ENCODE measurements at regions not wholly inside any gene's neighbourhood (a gene's known extent, or its start where the extent isn't known, plus 50 kb on each side); places are given as distances from the start of the nearest gene placed in this dataset.

GRCh38 chr1:116232989-116233514, 121.9 kb downstream of the MAB21L3 start:
- DNase-seq (ENCODE audit: low read depth in 3 of 3): no peak

- DNase-seq (ENCODE audit: low read depth in 3 of 3): no peak
Observed at GRCh38 chr1:116234429-116234828, 123.2 kb downstream of the MAB21L3 start.

- DNase-seq (ENCODE audit: low read depth in 3 of 3): no peak
Observed at GRCh38 chr1:116239916-116240315, 128.7 kb downstream of the MAB21L3 start.

- DNase-seq (ENCODE audit: low read depth in 3 of 3): no peak
Observed at GRCh38 chr1:116242741-116243140, 130.3 kb upstream of the ATP1A1 start.

DNA sequence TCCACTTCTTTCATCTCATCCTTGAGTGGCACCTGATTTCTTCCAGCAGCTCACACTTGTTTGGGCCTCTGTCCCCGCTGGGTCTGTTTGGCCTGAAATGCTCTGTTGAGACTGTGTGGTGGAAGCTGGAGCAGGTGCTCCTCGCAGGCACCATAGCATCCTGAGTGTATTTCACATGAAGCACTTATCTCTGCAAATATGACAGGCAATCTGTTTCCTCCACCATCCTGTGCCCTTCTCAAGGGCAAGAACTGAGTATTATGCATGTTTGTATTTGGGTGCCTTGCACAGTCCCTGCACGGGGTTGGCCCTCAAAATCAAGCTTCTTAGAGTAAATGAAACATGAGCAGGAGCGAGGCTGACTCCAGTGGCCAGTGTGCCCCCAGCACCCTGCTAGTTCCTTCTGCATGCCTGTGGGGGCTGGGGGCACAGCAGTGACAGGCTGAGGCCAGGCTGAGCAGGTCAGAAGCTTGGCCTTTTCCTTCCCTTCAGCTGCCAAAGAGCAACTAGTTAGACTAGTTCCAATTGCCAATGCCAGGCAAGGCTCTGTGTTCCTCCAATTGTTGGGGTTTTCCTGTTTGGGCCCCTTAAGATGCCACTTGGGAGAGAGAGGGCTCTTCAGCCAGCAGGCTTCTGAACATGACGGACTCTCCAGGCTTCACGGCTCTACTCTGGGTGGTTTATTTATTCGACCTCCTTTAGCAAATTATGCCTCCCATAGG, 129.6 kb upstream of the ATP1A1 start:
- DNase-seq (ENCODE audit: low read depth in 3 of 3): no peak

DNA sequence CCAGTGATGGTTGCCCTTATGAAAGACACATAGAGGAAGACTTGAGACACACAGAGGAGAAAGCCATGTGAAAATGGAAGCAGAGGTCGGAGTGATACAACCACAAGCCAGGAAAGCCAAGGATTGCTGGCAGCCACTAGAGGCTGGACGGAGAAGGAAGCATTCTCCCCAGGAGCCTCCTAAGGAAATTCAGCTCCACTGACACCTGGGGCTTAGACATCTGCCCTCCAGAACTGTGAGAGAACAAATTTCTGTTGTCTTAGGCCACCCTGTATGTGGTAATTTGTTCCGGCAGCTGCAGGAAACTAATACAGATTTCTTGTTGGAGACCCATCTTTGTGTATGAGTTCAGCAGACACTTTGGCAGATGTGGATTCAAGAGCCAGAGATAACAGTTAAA, 126.9 kb upstream of the ATP1A1 start:
- DNase-seq (ENCODE audit: low read depth in 3 of 3): no peak

DNA sequence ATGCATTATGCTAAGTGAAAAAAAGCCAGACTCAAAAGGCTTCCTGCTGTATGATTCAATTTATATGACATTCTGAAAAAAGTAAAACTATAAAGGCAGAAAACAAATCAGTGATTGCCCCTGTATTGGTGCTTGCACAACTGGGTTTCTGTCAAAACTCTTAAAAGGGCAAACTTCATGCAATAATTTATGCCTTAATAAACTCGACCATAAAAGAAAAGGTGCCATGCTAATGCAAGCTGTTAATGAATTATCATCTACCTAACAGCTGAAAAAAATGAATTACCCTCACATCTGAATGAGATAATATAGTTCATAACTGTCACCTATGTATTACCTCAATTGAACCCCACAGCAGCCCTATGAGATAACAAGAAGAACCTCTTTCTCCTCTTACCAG, 120.8 kb upstream of the ATP1A1 start:
- DNase-seq (ENCODE audit: low read depth in 3 of 3): no peak

- DNase-seq (ENCODE audit: low read depth in 3 of 3): no peak
Observed at GRCh38 chr1:116252785-116253184, 120.3 kb upstream of the ATP1A1 start.

GRCh38 chr1:116253566-116254382, 119.3 kb upstream of the ATP1A1 start:
- DNase-seq (ENCODE audit: low read depth in 3 of 3): no peak

- no peak for DNase-seq (ENCODE audit: low read depth in 3 of 3)
Observed at GRCh38 chr1:116254776-116255175, 118.3 kb upstream of the ATP1A1 start.

- DNase-seq (ENCODE audit: low read depth in 3 of 3): no peak
Observed at GRCh38 chr1:116255486-116256285, 117.4 kb upstream of the ATP1A1 start.

- no peak for DNase-seq (ENCODE audit: low read depth in 3 of 3)
Observed at GRCh38 chr1:116256286-116256649, 116.8 kb upstream of the ATP1A1 start.

DNA sequence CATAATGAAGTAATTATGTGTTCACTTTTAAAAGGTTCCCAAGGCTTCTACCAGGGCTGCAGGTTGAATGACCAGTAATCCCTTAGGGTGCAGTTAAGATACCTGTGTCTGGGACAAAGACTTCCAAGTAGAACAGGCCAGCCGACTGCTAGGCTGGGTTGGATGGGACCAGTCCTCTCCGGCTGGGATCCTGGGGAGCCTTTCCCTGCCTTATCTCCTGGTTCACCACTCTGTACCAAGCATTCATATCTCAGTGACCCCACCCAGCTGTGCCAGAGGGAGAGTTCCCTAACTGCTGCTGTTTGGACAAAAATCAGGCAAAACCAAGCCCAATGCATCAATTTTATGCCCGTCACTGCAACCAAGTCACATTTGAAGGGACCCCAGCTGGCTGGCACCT, 116.2 kb upstream of the ATP1A1 start:
- no peak for DNase-seq (ENCODE audit: low read depth in 3 of 3)

GRCh38 chr1:116257341-116257767, 115.7 kb upstream of the ATP1A1 start:
- DNase-seq (ENCODE audit: low read depth in 3 of 3): peak in 1 of 3 experiments; percentile 21

DNA sequence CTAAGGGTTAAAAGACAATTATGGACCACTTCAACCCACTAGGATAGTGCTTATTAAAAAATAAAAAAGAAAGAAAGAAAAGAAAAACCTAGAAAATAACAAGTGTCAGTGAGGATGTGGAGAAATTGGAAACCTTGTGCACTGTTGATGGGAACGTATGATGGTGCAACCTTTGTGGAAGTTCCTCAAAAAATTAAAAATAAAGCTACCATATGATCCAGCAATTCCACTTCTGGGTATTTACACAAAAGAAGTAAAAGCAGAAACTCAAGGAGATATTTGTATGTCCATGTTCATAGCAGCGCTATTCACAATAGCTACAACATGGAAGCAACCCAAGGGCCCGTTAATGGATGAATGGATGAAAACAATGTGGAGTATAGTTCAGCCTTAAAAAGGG, 115.2 kb upstream of the ATP1A1 start:
- no peak for DNase-seq (ENCODE audit: low read depth in 3 of 3)

GRCh38 chr1:116258668-116259419, 114.2 kb upstream of the ATP1A1 start:
- DNase-seq (ENCODE audit: low read depth in 3 of 3): no peak

- no peak for DNase-seq (ENCODE audit: low read depth in 3 of 3)
Observed at GRCh38 chr1:116259663-116260062, 113.4 kb upstream of the ATP1A1 start.

DNA sequence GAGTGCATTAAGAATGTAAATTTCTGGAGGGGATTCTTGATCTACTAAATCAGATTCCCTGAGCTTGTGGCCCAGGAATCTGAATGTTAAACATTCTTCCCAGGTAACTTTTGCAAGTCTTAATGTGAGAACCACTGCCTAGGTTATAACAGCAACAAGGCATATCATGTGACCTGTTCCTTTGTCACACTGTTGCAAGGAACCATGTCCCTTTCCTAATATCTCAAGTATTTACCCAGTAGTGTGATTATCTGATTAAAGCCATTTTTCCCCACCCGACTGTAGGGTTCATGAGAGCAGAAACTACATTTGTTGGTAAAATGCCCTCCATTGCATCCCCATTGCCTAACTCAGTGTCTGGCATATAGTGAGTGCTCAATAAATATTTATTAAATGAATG, 112.9 kb upstream of the ATP1A1 start:
- no peak for DNase-seq (ENCODE audit: low read depth in 3 of 3)

DNA sequence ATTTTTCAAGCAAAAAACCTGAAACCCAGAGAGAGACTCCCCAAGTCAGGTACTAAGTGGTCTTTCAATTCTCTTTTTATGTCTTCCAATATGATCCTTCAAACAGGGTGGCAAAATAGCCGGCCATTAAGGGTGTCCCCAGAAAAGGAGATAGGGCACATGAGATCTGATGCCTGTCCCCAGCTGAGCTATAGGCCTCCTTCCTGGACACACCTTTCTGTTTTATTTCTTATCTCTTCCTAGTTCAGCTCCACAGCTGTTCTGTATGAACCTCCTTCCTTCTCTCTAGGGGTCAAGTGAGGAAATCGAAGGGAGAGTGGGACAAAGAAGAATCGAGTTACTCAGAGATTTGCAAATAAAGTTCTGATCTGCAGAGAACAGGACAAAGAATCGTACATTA, 112.4 kb upstream of the ATP1A1 start:
- no peak for DNase-seq (ENCODE audit: low read depth in 3 of 3)

- no peak for DNase-seq (ENCODE audit: low read depth in 3 of 3)
Observed at GRCh38 chr1:116261227-116261626, 111.8 kb upstream of the ATP1A1 start.

DNA sequence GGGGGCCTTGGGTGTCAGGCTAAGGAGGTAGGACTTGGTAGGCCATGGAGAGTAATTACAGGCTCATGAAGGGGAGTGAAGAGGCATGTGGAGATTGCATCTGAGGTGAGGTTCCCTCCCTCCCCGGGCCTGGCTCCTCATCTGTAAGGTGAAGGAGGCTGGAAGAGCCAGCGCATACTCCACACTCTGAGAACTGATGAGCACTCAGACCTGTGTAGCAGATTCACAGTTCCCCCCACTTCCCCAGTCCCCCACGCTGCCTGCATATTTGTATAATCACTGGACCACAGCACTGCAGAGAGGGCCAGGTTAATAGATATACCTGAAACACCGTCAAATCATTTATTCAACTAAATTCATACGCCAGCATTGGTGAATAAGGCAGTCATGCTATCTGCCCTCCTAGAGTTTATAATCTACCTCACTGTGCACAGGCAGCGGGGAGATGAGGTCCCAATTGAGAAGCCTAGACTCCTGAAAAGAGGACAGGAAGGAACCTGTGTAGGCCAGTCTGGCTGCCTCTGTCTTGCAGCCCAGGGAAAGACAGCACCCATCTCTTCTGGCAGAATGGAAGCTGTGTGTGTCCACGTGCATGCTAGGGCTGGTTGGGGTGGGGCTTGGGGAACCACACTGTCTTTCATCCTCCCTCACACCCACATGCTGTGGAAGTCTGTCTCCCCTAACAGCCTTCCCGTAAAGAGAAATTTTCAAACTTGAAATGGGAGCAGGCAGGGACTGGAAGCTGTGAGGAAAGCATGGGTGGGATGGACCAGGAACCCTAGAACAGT, 110.6 kb upstream of the ATP1A1 start:
- DNase-seq (ENCODE audit: low read depth in 3 of 3): no peak
